Hypothalamus (tissue), 51 donors: ENCODE measurements at regions not wholly inside any gene's neighbourhood (a gene's known extent, or its start where the extent isn't known, plus 50 kb on each side); places are given as distances from the start of the nearest gene placed in this dataset.

Experiments used
- DNase-seq, 51 donors: peaks; one replicate each; lab custom pipeline; 2025; lab: John Stamatoyannopoulos, UW

GRCh38 chr7:16172366-16172765 lies 249.0 kb downstream of the CRPPA start:
- no peak for DNase-seq

- no peak for DNase-seq
These were observed 249.4 kb downstream of the CRPPA start for GRCh38 chr7:16171928-16172327.

GRCh38 chr7:16170671-16171070 lies 250.7 kb downstream of the CRPPA start:
- DNase-seq, result no peak

GRCh38 chr7:16169537-16169936 lies 251.8 kb downstream of the CRPPA start:
- no peak for DNase-seq

- DNase-seq, result no peak
These were observed 253.8 kb downstream of the CRPPA start for GRCh38 chr7:16167526-16167925.

GRCh38 chr7:16144361-16144760 lies 277.0 kb downstream of the CRPPA start:
- no peak for DNase-seq

- DNase-seq, result no peak
These were observed 283.4 kb downstream of the CRPPA start for GRCh38 chr7:16137944-16138343.

GRCh38 chr7:16136896-16137295 lies 284.4 kb downstream of the CRPPA start:
- no peak for DNase-seq

GRCh38 chr7:16135658-16136057 lies 285.7 kb downstream of the CRPPA start:
- no peak for DNase-seq

GRCh38 chr7:16130111-16131110 lies 290.9 kb downstream of the CRPPA start:
- no peak for DNase-seq

GRCh38 chr7:16129431-16130110 lies 291.8 kb downstream of the CRPPA start:
- no peak for DNase-seq

GRCh38 chr7:16123117-16123770 lies 298.1 kb downstream of the CRPPA start:
- DNase-seq, result no peak

- DNase-seq, result no peak
These were observed 299.4 kb downstream of the CRPPA start for GRCh38 chr7:16121876-16122390.

- no peak for DNase-seq
These were observed 306.0 kb downstream of the CRPPA start for GRCh38 chr7:16115374-16115773.

- no peak for DNase-seq
These were observed 306.7 kb downstream of the CRPPA start for GRCh38 chr7:16114633-16115032.

GRCh38 chr7:16114071-16114470 lies 307.3 kb downstream of the CRPPA start:
- DNase-seq, result no peak

GRCh38 chr7:16113058-16113457 lies 308.3 kb downstream of the CRPPA start:
- DNase-seq, result no peak

GRCh38 chr7:16106869-16107268 lies 314.5 kb downstream of the CRPPA start:
- DNase-seq, result no peak

GRCh38 chr7:16106300-16106699 lies 315.0 kb downstream of the CRPPA start:
- no peak for DNase-seq

GRCh38 chr7:16099302-16099849 lies 322.0 kb downstream of the CRPPA start:
- no peak for DNase-seq
